Liver (tissue), 8 donors: ENCODE measurements at regions not wholly inside any gene's neighbourhood (a gene's known extent, or its start where the extent isn't known, plus 50 kb on each side); places are given as distances from the start of the nearest gene placed in this dataset.

Source experiments
- DNase-seq: peaks from one replicate; pipeline ENCODE4 v3.0.0-alpha.2; 2017; ENCODE audit warnings: low spot score
- H3K27ac ChIP-seq, 2 donors: one replicate each; pipeline ENCODE4 v1.7.0; 2013; ENCODE audit warnings: inconsistent platforms in 2 of 2, low read length in 2 of 2, control low read depth in 1 of 2, low read depth in 1 of 2, mild to moderate bottlenecking in 1 of 2
- H3K27me3 ChIP-seq, 4 donors: one replicate each; pipeline versions ENCODE4 v1.6.1 to v1.7.0; 2013; ENCODE audit warnings: low read length in 3 of 4, inconsistent platforms in 1 of 4, mild to moderate bottlenecking in 1 of 4, moderate library complexity in 1 of 4; ENCODE audit not compliant: control insufficient read depth in 4 of 4, insufficient read depth in 4 of 4
- H3K36me3 ChIP-seq, 4 donors: one replicate each; pipeline versions ENCODE4 v1.6.1 to v1.7.0; 2013; ENCODE audit warnings: low read length in 3 of 4, mild to moderate bottlenecking in 3 of 4, low read depth in 1 of 4, moderate library complexity in 1 of 4; ENCODE audit not compliant: control insufficient read depth in 4 of 4, insufficient read depth in 3 of 4
- H3K4me1 ChIP-seq, 4 donors: one replicate each; pipeline versions ENCODE4 v1.6.1 to v1.7.0; 2013; ENCODE audit warnings: low read length in 3 of 4, mild to moderate bottlenecking in 3 of 4, moderate library complexity in 1 of 4; ENCODE audit not compliant: control insufficient read depth in 4 of 4, insufficient read depth in 4 of 4
- H3K4me3 ChIP-seq, 3 donors: one replicate each; pipeline versions ENCODE4 v1.6.1 to v1.7.0; 2013; ENCODE audit warnings: low read length in 3 of 3, control low read depth in 1 of 3, low read depth in 1 of 3, mild to moderate bottlenecking in 1 of 3
- H3K9ac ChIP-seq, 2 donors: one replicate each; pipeline ENCODE4 v1.7.0; 2013; ENCODE audit warnings: low read length in 2 of 2, mild to moderate bottlenecking in 2 of 2, moderate library complexity in 2 of 2, control low read depth in 1 of 2, low read depth in 1 of 2
- H3K9me3 ChIP-seq, 4 donors: one replicate each; pipeline versions ENCODE4 v1.6.1 to v1.7.0; 2013; ENCODE audit warnings: low read length in 3 of 4; ENCODE audit not compliant: control insufficient read depth in 4 of 4
- EGR1 ChIP-seq, 2 donors: IDR thresholded peaks; 2 replicates each; pipeline ENCODE4 v1.6.1; 2016 to 2018; ENCODE audit warnings: antibody characterized with exemption in 2 of 2, low read depth in 2 of 2
- FOXA1 ChIP-seq: IDR thresholded peaks from 2 replicates; pipeline ENCODE4 v1.6.1; 2016; ENCODE audit warnings: antibody characterized with exemption
- FOXA2 ChIP-seq: IDR thresholded peaks from 2 replicates; pipeline ENCODE4 v1.6.1; 2016; ENCODE audit warnings: antibody characterized with exemption
- GABPA ChIP-seq, 2 donors: IDR thresholded peaks in 1 of 2; conservative IDR thresholded peaks in 1 of 2; 2 replicates each; pipeline ENCODE4 v1.6.1; 2016; ENCODE audit warnings: antibody characterized with exemption in 2 of 2, mild to moderate bottlenecking in 1 of 2, moderate library complexity in 1 of 2
- HNF4A ChIP-seq, 2 donors: conservative IDR thresholded peaks; 2 replicates each; pipeline ENCODE4 v1.6.1; 2016; ENCODE audit warnings: antibody characterized with exemption in 2 of 2, mild to moderate bottlenecking in 2 of 2
- HNF4G ChIP-seq: IDR thresholded peaks from 2 replicates; pipeline ENCODE4 v1.6.1; 2016; ENCODE audit warnings: antibody characterized with exemption
- JUND ChIP-seq, 2 donors: IDR thresholded peaks; 2 replicates each; pipeline ENCODE4 v1.6.1; 2016; ENCODE audit warnings: antibody characterized with exemption in 2 of 2
- NR2F2 ChIP-seq: IDR thresholded peaks from 2 replicates; pipeline ENCODE4 v1.6.1; 2016; ENCODE audit warnings: antibody characterized with exemption
- RAD21 ChIP-seq, 2 donors: IDR thresholded peaks; 2 replicates each; pipeline ENCODE4 v1.6.1; 2016; ENCODE audit warnings: antibody characterized with exemption in 2 of 2, mild to moderate bottlenecking in 2 of 2
- RXRA ChIP-seq, 2 donors: IDR thresholded peaks; 2 replicates each; pipeline ENCODE4 v1.6.1; 2017 to 2018; ENCODE audit warnings: antibody characterized with exemption in 2 of 2, mild to moderate bottlenecking in 1 of 2
- SP1 ChIP-seq: IDR thresholded peaks from 2 replicates; pipeline ENCODE4 v1.6.1; 2018; ENCODE audit warnings: antibody characterized with exemption, mild to moderate bottlenecking
- TAF1 ChIP-seq: conservative IDR thresholded peaks from 2 replicates; pipeline ENCODE4 v1.6.1; 2016; ENCODE audit warnings: antibody characterized with exemption, mild to moderate bottlenecking
- YY1 ChIP-seq: IDR thresholded peaks from 2 replicates; pipeline ENCODE4 v1.6.1; 2016; ENCODE audit warnings: antibody characterized with exemption, mild to moderate bottlenecking
- WGBS: extraction: QIAGEN DNeasy Blood & Tissue Kit; methylation state at CpG from one replicate; pipeline ENCODE4 v1.1.7; 2013; 5-methylcytosine and 5-hydroxymethylcytosine counted together
- TF ChIP-seq, protein P1 (sequence below): IDR thresholded peaks from 2 replicates; pipeline ENCODE4 v1.6.1; 2016; ENCODE audit warnings: antibody characterized with exemption
- TF ChIP-seq, protein P2 (sequence below): fragments of 150-350 bp; IDR thresholded peaks from 2 replicates; pipeline ENCODE4 v1.5.1; 2017; ENCODE audit warnings: improper control_type of control experiment, low read depth, low read length; ENCODE audit not compliant: missing input control
- TF ChIP-seq, protein P3 (sequence below): IDR thresholded peaks from 2 replicates; pipeline ENCODE4 v1.6.1; 2016; ENCODE audit warnings: antibody characterized with exemption, mild to moderate bottlenecking
- TF ChIP-seq, protein P4 (sequence below): IDR thresholded peaks from 2 replicates; pipeline ENCODE4 v1.6.1; 2016; ENCODE audit warnings: antibody characterized with exemption
- TF ChIP-seq, protein P5 (sequence below): IDR thresholded peaks from 2 replicates; pipeline ENCODE4 v1.6.1; 2016; ENCODE audit warnings: antibody characterized with exemption
- donor health status: healthy.
- donor health status: healthy.
- donor health status: healthy.
- donor health status: healthy.
- donor health status: healthy.

DNA sequence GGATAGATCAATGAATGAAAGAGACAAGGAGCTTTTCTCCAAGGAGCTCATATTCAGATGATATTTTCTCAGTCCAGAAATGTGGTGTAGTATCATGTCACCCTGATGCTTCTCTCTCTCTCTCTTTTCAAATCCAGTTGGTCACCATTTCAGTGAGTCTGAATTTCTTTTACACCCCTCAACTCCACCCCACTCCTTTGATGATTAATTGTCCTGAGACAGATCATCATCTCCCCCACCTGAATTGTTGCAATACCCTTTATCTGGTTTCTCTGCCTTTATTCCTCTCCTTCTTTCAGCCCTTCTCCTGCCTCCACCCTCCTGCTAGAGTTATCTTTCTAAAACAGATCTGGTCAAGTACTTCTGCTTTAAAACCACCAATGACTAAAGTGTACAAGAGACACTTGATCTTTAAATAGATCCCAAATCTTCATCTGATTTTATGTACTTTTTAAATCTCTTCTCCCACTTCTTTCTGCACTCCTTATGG lies 299.8 kb downstream of the KLF5 start:
- H3K4me1 ChIP-seq, result no peaks in the 10 kb centered on the region
- DNase-seq, result no peak
- H3K4me3 ChIP-seq, result no peak overlapping the region
- TF ChIP-seq NR2F2 (no peak), HNF4G (no peak), YY1 (no peak), FOXA1 (no peak), RAD21 (IDR thresholded peaks at IDR 0.05) (no peak), RXRA (IDR thresholded peaks at IDR 0.05) (no peak), SP1 (no peak), TAF1 (no peak)
- TF ChIP-seq, protein P1, sequence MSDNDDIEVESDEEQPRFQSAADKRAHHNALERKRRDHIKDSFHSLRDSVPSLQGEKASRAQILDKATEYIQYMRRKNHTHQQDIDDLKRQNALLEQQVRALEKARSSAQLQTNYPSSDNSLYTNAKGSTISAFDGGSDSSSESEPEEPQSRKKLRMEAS, result no peak
- TF ChIP-seq, protein P2, sequence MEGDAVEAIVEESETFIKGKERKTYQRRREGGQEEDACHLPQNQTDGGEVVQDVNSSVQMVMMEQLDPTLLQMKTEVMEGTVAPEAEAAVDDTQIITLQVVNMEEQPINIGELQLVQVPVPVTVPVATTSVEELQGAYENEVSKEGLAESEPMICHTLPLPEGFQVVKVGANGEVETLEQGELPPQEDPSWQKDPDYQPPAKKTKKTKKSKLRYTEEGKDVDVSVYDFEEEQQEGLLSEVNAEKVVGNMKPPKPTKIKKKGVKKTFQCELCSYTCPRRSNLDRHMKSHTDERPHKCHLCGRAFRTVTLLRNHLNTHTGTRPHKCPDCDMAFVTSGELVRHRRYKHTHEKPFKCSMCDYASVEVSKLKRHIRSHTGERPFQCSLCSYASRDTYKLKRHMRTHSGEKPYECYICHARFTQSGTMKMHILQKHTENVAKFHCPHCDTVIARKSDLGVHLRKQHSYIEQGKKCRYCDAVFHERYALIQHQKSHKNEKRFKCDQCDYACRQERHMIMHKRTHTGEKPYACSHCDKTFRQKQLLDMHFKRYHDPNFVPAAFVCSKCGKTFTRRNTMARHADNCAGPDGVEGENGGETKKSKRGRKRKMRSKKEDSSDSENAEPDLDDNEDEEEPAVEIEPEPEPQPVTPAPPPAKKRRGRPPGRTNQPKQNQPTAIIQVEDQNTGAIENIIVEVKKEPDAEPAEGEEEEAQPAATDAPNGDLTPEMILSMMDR, result no peak
- TF ChIP-seq, protein P3, sequence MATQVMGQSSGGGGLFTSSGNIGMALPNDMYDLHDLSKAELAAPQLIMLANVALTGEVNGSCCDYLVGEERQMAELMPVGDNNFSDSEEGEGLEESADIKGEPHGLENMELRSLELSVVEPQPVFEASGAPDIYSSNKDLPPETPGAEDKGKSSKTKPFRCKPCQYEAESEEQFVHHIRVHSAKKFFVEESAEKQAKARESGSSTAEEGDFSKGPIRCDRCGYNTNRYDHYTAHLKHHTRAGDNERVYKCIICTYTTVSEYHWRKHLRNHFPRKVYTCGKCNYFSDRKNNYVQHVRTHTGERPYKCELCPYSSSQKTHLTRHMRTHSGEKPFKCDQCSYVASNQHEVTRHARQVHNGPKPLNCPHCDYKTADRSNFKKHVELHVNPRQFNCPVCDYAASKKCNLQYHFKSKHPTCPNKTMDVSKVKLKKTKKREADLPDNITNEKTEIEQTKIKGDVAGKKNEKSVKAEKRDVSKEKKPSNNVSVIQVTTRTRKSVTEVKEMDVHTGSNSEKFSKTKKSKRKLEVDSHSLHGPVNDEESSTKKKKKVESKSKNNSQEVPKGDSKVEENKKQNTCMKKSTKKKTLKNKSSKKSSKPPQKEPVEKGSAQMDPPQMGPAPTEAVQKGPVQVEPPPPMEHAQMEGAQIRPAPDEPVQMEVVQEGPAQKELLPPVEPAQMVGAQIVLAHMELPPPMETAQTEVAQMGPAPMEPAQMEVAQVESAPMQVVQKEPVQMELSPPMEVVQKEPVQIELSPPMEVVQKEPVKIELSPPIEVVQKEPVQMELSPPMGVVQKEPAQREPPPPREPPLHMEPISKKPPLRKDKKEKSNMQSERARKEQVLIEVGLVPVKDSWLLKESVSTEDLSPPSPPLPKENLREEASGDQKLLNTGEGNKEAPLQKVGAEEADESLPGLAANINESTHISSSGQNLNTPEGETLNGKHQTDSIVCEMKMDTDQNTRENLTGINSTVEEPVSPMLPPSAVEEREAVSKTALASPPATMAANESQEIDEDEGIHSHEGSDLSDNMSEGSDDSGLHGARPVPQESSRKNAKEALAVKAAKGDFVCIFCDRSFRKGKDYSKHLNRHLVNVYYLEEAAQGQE, result no peak
- no peaks in the 10 kb centered on the region for H3K27me3 ChIP-seq
- no peaks in the 10 kb centered on the region for H3K36me3 ChIP-seq
- H3K9me3 ChIP-seq, result no peaks in the 10 kb centered on the region
- H3K9ac ChIP-seq, result no peak overlapping the region
- no peak overlapping the region for H3K27ac ChIP-seq

DNA sequence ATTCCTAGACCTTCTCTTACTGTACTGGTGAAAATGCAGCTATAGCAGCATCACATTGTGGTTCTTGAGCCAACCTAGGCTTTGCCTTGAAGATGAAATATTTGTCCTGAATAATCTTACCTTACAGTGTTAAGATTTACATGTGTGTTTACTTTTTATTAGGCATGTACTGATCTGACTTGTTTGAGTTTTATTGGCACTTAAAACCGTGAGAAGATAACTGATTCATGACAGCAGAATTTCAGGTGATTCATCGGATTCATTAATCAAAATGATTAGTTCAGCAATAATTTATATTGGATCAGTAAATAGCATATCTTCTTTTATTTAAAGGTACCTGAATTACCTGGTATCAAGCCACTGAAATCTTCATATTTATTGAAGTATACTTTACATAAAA lies 296.3 kb downstream of the KLF5 start:
- 84% methylated on average over 2 of the region's 2 CpGs for whole genome bisulfite sequencing
- H3K36me3 ChIP-seq, result no peaks in the 10 kb centered on the region
- no peak overlapping the region for H3K4me3 ChIP-seq
- no peak for DNase-seq
- H3K9me3 ChIP-seq, result no peaks in the 10 kb centered on the region
- TF ChIP-seq, protein P4, sequence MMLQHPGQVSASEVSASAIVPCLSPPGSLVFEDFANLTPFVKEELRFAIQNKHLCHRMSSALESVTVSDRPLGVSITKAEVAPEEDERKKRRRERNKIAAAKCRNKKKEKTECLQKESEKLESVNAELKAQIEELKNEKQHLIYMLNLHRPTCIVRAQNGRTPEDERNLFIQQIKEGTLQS, result no peak
- TF ChIP-seq TAF1 (no peak), NR2F2 (no peak), EGR1 (IDR thresholded peaks at IDR 0.05; ENCODE audit: low read depth in 2 of 2) (no peak), RXRA (IDR thresholded peaks at IDR 0.05) (no peak), FOXA1 (no peak), SP1 (no peak), HNF4G (no peak), HNF4A (conservative IDR thresholded peaks at IDR 0.05) (no peak), YY1 (no peak), FOXA2 (no peak), JUND (IDR thresholded peaks at IDR 0.05) (no peak), GABPA (IDR thresholded peaks at IDR 0.05 in 1 of 2, conservative IDR thresholded peaks at IDR 0.05 in 1 of 2) (no peak), RAD21 (IDR thresholded peaks at IDR 0.05) (no peak)
- TF ChIP-seq, protein P2, result no peak
- TF ChIP-seq, protein P3, result no peak
- TF ChIP-seq, protein P5, sequence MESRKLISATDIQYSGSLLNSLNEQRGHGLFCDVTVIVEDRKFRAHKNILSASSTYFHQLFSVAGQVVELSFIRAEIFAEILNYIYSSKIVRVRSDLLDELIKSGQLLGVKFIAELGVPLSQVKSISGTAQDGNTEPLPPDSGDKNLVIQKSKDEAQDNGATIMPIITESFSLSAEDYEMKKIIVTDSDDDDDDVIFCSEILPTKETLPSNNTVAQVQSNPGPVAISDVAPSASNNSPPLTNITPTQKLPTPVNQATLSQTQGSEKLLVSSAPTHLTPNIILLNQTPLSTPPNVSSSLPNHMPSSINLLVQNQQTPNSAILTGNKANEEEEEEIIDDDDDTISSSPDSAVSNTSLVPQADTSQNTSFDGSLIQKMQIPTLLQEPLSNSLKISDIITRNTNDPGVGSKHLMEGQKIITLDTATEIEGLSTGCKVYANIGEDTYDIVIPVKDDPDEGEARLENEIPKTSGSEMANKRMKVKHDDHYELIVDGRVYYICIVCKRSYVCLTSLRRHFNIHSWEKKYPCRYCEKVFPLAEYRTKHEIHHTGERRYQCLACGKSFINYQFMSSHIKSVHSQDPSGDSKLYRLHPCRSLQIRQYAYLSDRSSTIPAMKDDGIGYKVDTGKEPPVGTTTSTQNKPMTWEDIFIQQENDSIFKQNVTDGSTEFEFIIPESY, result no peak
- TF ChIP-seq, protein P1, result no peak
- H3K4me1 ChIP-seq, result no peaks in the 10 kb centered on the region
- no peak overlapping the region for H3K27ac ChIP-seq
- no peak overlapping the region for H3K9ac ChIP-seq
- H3K27me3 ChIP-seq, result no peaks in the 10 kb centered on the region
